ENCODE measurements at regions not wholly inside any gene's neighbourhood (a gene's known extent, or its start where the extent isn't known, plus 50 kb on each side); places are given as distances from the start of the nearest gene placed in this dataset.

DNA sequence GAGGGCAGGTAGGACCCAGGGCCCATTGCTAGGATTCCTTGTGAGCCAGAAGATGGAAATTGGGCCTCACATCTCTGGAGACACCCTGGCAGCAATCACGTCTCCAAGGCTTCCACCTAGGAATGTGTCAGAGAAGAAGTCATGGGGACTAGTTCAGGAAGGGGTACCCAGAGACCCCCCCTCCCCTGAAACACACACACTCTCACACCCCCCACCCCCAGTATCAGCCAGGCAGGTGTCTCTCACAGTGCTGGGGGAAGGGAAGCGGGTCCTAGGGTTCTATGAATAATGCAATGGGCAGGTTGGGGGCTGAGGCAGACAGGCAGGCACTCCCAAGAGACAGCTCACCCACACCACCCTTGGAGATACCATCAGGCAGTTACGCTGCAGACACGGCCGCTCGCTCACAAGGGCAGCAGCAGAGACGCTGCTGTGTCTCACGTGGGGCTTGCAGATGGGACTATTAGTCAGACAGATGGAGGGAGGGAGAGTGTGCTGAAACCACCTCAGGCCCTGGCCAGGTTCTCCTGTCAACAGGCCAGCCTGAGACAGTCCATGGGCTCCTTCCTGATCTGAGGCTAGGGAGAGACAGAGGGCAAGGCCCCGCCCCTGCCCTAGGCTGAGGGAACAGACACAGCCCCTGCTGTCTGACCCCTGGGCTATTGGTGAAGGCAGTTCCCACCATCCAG, 134.6 kb downstream of the CYP26B1 start:
- TF ChIP-seq ZNF462 (CRISPR knock-in tag; IDR thresholded peaks at IDR 0.05) (no peak), STAT1 (IDR thresholded peaks at IDR 0.05; ENCODE audit: unreplicated experiment) (no peak), EZH2 (IDR thresholded peaks at IDR 0.05; ENCODE audit: low read depth, unreplicated experiment) (no peak), ETS1 (IDR thresholded peaks at IDR 0.05) (no peak), CREB1 (CRISPR knock-in tag; IDR thresholded peaks at IDR 0.05; ENCODE audit: low read depth) (no peak), JUNB (IDR thresholded peaks at IDR 0.05; ENCODE audit: unreplicated experiment) (no peak), ZNF331 (CRISPR knock-in tag; IDR thresholded peaks at IDR 0.05; ENCODE audit: low read depth) (no peak)

More for the DNA sequence above, 134.6 kb downstream of the CYP26B1 start:
- Histone ChIP-seq H3K4me3 (no peak overlapping the region), H3F3A (replicated peaks; ENCODE audit: low read depth) (no peaks in the 10 kb centered on the region), H3K27ac (ENCODE audit: low read depth) (no peak overlapping the region), H2AFZ (no peak overlapping the region), H3K9me2 (ENCODE audit: insufficient read depth) (0 out of 2 replicates have a peak, but pooled peaks cover 7% of the 10 kb centered on the region), H3K79me2 (replicated peaks; ENCODE audit: insufficient read depth) (no peaks in the 10 kb centered on the region), H4K20me1 (replicated peaks; ENCODE audit: insufficient read depth) (no peaks in the 10 kb centered on the region), H3K4me1 (ENCODE audit: insufficient read depth) (no peaks in the 10 kb centered on the region), H3K4me2 (no peak overlapping the region), H3K27me3 (ENCODE audit: insufficient read depth) (no peaks in the 10 kb centered on the region), H3K36me3 (ENCODE audit: insufficient read depth) (no peaks in the 10 kb centered on the region)
- Mint-ChIP-seq H3K9me3 (no peaks in the 10 kb centered on the region), H3K36me3 (ENCODE audit: low read depth) (no peaks in the 10 kb centered on the region; the same call in 2 of the 3 replicates), H3K27me3 (ENCODE audit: insufficient read depth, low read depth, poor library complexity) (peaks cover 4% of the 10 kb centered on the region), H3K4me1 (peaks cover 13% of the 10 kb centered on the region), H3K27ac (no peak overlapping the region), H3K4me3 (no peak overlapping the region)
- DNase-seq (ENCODE audit: low spot score) (no peak), ATAC-seq (no peak)
